Neural cell (in vitro differentiated cells): ENCODE measurements at regions not wholly inside any gene's neighbourhood (a gene's known extent, or its start where the extent isn't known, plus 50 kb on each side); places are given as distances from the start of the nearest gene placed in this dataset.

Experiments
- H2AFZ ChIP-seq: fragments of 200-600, 300-800 bp; sonication (generic), shearing (Covaris generic); 2 replicates; pipeline ENCODE4 v1.6.0; 2014; ENCODE audit warnings: low read depth, mild to moderate bottlenecking, antibody characterized with exemption, low read length, moderate library complexity
- H3F3A ChIP-seq: fragments of 200-600 bp; shearing (Covaris generic); 2 replicates; pipeline ENCODE4 v1.6.1; 2016; ENCODE audit warnings: mild to moderate bottlenecking, moderate library complexity, mixed read lengths, antibody characterized with exemption, low read length; ENCODE audit not compliant: insufficient read depth, poor library complexity, severe bottlenecking
- H3K27ac ChIP-seq: fragments of 200-600, 300-800 bp; sonication (generic), shearing (Covaris generic); 2 replicates; pipeline ENCODE4 v1.5.1; 2014; ENCODE audit warnings: mild to moderate bottlenecking, low read length, moderate library complexity
- H3K27me3 ChIP-seq: fragments of 300-800, 200-600 bp; sonication (generic), shearing (Covaris generic); 2 replicates; pipeline ENCODE4 v1.6.0; 2014; ENCODE audit warnings: mild to moderate bottlenecking, low read depth, low read length, moderate library complexity; ENCODE audit not compliant: insufficient read depth
- H3K36me3 ChIP-seq: fragments of 300-800, 200-600 bp; sonication (generic), shearing (Covaris generic); 2 replicates; pipeline ENCODE4 v1.5.1; 2014; ENCODE audit warnings: mild to moderate bottlenecking, antibody characterized with exemption, low read length, moderate library complexity; ENCODE audit not compliant: insufficient read depth
- H3K4me2 ChIP-seq: fragments of 300-800, 200-600 bp; sonication (generic), shearing (Covaris generic); 2 replicates; pipeline ENCODE4 v1.6.0; 2014; ENCODE audit warnings: mild to moderate bottlenecking, low read length
- H3K4me3 ChIP-seq: fragments of 300-800, 200-600 bp; sonication (generic), shearing (Covaris generic); 2 replicates; pipeline ENCODE4 v1.5.1; 2014; ENCODE audit warnings: mild to moderate bottlenecking, low read length, moderate library complexity
- H3K79me2 ChIP-seq: fragments of 200-600 bp; shearing (Covaris generic); replicated peaks from 2 replicates; pipeline ENCODE4 v1.6.0; 2014; ENCODE audit warnings: mild to moderate bottlenecking, low read length, moderate library complexity; ENCODE audit not compliant: insufficient read depth
- H3K9ac ChIP-seq: fragments of 300-800, 200-600 bp; sonication (generic), shearing (Covaris generic); 2 replicates; pipeline ENCODE4 v1.6.1; 2016; ENCODE audit warnings: mild to moderate bottlenecking, low read length, mixed read lengths
- H3K9me2 ChIP-seq: fragments of 200-600 bp; shearing (Covaris generic); 2 replicates; pipeline ENCODE4 v1.6.1; 2016; ENCODE audit warnings: mild to moderate bottlenecking, low read length, mixed read lengths; ENCODE audit not compliant: insufficient read depth
- H3K9me3 ChIP-seq: fragments of 200-600, 300-800 bp; sonication (generic), shearing (Covaris generic); 2 replicates; pipeline ENCODE4 v1.6.1; 2016; ENCODE audit warnings: mild to moderate bottlenecking, mixed run types, low read length, moderate library complexity, mixed read lengths
- H4K20me1 ChIP-seq: fragments of 200-600 bp; shearing (Covaris generic); 2 replicates; pipeline ENCODE4 v1.6.1; 2016; ENCODE audit warnings: mild to moderate bottlenecking, mixed run types; ENCODE audit not compliant: insufficient read depth
- EP300 ChIP-seq: fragments of 450-650 bp; conservative IDR thresholded peaks from 2 replicates; pipeline ENCODE4 v1.6.1; 2014; ENCODE audit warnings: antibody characterized with exemption, mild to moderate bottlenecking, moderate library complexity; ENCODE audit not compliant: poor library complexity, severe bottlenecking
- EZH2 ChIP-seq: fragments of 200-600, 300-800 bp; shearing (Covaris generic), sonication (generic); IDR thresholded peaks from 2 replicates; pipeline ENCODE4 v1.6.1; 2014; ENCODE audit warnings: antibody characterized with exemption, low read length, borderline replicate concordance, mild to moderate bottlenecking; ENCODE audit not compliant: insufficient read depth, poor library complexity, severe bottlenecking
- MXI1 ChIP-seq: fragments of 450-650 bp; conservative IDR thresholded peaks from 2 replicates; pipeline ENCODE4 v1.6.1; 2014; ENCODE audit warnings: antibody characterized with exemption, mild to moderate bottlenecking; ENCODE audit not compliant: poor library complexity, severe bottlenecking
- POLR2AphosphoS5 ChIP-seq: IDR thresholded peaks from 2 replicates; pipeline ENCODE4 v1.6.1; 2012
- RAD21 ChIP-seq: fragments of 450-650 bp; conservative IDR thresholded peaks from 2 replicates; pipeline ENCODE4 v1.6.1; 2014; ENCODE audit warnings: antibody characterized with exemption, mild to moderate bottlenecking, moderate library complexity
- REST ChIP-seq: IDR thresholded peaks from 2 replicates; pipeline ENCODE4 v1.6.1; 2012; ENCODE audit warnings: borderline replicate concordance
- SMC3 ChIP-seq: fragments of 450-650 bp; conservative IDR thresholded peaks from 2 replicates; pipeline ENCODE4 v1.6.1; 2014; ENCODE audit warnings: antibody characterized with exemption, mild to moderate bottlenecking, moderate library complexity; ENCODE audit not compliant: poor library complexity
- TAF1 ChIP-seq: IDR thresholded peaks from 2 replicates; pipeline ENCODE4 v1.6.1; 2012; ENCODE audit warnings: low read depth
- TF ChIP-seq, protein P1 (sequence below): fragments of 450-650 bp; IDR thresholded peaks from 2 replicates; pipeline ENCODE4 v1.5.1; 2014; ENCODE audit warnings: antibody characterized with exemption, mild to moderate bottlenecking, moderate library complexity; ENCODE audit not compliant: poor library complexity, severe bottlenecking

DNA sequence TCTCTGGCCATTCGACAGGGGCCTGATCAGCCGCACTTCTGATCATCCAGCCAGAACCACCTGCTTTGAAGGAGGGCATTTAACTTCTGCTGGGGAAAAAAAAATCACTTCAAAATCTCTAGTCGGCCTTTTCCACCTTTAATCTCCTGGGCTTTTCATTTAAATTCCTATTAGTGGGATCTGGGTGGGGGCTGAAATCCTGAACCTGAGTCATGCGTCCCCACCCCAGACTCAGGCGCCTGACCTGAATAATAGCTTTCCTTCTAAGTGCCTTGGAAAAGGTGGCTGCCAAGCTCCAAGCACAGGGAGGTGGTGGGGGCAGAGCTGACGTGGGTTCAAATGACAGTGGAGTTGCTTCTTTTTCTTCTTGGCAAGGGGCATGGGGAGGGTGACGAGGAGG is 246.0 kb upstream of the EXOC2 start:
- no peak for TF ChIP-seq SMC3
- no peak for TF ChIP-seq POLR2AphosphoS5
- TF ChIP-seq EZH2: no peak
- TF ChIP-seq TAF1: no peak
- no peak for TF ChIP-seq REST
- no peak for TF ChIP-seq EP300
- TF ChIP-seq, protein P1, sequence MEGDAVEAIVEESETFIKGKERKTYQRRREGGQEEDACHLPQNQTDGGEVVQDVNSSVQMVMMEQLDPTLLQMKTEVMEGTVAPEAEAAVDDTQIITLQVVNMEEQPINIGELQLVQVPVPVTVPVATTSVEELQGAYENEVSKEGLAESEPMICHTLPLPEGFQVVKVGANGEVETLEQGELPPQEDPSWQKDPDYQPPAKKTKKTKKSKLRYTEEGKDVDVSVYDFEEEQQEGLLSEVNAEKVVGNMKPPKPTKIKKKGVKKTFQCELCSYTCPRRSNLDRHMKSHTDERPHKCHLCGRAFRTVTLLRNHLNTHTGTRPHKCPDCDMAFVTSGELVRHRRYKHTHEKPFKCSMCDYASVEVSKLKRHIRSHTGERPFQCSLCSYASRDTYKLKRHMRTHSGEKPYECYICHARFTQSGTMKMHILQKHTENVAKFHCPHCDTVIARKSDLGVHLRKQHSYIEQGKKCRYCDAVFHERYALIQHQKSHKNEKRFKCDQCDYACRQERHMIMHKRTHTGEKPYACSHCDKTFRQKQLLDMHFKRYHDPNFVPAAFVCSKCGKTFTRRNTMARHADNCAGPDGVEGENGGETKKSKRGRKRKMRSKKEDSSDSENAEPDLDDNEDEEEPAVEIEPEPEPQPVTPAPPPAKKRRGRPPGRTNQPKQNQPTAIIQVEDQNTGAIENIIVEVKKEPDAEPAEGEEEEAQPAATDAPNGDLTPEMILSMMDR: no peak
- no peak for TF ChIP-seq RAD21
- TF ChIP-seq MXI1: no peak
- Histone ChIP-seq H2AFZ (no peak overlapping the region), H3F3A (no peaks in the 10 kb centered on the region), H3K79me2 (no peaks in the 10 kb centered on the region), H3K36me3 (no peaks in the 10 kb centered on the region), H3K4me3 (no peak overlapping the region), H3K27ac (no peak overlapping the region), H3K27me3 (no peaks in the 10 kb centered on the region), H4K20me1 (no peaks in the 10 kb centered on the region), H3K9ac (no peak overlapping the region), H3K9me3 (no peaks in the 10 kb centered on the region), H3K4me2 (no peak overlapping the region), H3K9me2 (no peaks in the 10 kb centered on the region)

DNA sequence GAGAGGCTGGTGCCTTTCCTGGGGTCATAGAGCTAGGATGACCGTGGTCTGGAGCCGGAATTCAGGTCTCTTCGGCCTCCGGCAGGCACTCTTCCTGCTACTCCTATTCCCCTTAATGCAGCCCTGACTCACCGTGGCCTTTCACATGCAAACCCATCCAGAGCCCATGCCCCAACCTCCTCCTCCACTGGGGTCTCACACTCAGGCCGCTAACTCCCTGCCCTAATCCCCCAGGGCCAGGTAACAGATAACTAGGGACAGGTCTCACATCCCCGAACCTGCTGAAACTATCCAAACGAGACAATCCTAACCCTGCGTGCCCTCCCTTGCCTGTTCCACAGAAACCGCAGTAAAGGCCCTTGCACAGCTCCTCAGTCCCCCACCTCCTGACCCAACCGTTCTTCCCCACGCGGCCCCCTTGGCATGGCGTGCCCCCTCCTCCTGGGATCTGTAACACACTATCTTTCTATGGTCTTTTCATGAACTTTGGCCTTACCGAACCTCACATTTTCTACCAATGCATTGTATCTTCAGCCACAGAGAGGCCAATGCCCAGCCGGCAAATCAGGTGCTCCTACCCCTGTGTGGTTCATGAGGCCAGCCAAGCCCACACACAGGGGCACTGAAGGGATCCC is 245.4 kb upstream of the EXOC2 start:
- Histone ChIP-seq H3K9ac (no peak overlapping the region), H3K27ac (no peak overlapping the region), H3K27me3 (no peaks in the 10 kb centered on the region), H2AFZ (no peak overlapping the region), H3K4me2 (no peak overlapping the region), H3K9me3 (no peaks in the 10 kb centered on the region), H3K9me2 (no peaks in the 10 kb centered on the region), H4K20me1 (no peaks in the 10 kb centered on the region), H3K79me2 (no peaks in the 10 kb centered on the region), H3K36me3 (no peaks in the 10 kb centered on the region), H3F3A (no peaks in the 10 kb centered on the region), H3K4me3 (no peak overlapping the region)
- TF ChIP-seq MXI1 (no peak), REST (no peak), POLR2AphosphoS5 (no peak), SMC3 (no peak), EP300 (no peak), TAF1 (no peak), RAD21 (no peak), EZH2 (no peak)
- TF ChIP-seq, protein P1: no peak
